Ishikawa (cell line): ENCODE measurements at regions not wholly inside any gene's neighbourhood (a gene's known extent, or its start where the extent isn't known, plus 50 kb on each side); places are given as distances from the start of the nearest gene placed in this dataset.

Source experiments
- CEBPB ChIP-seq: IDR thresholded peaks from 2 replicates; pipeline ENCODE4 v1.6.1; 2012
- CREB1 ChIP-seq: IDR thresholded peaks from 2 replicates; pipeline ENCODE4 v1.6.1; 2012; ENCODE audit warnings: low read depth
- EGR1 ChIP-seq: IDR thresholded peaks from 2 replicates; pipeline ENCODE4 v1.6.1; 2012
- EP300 ChIP-seq: IDR thresholded peaks from 2 replicates; pipeline ENCODE4 v1.6.1; 2012; ENCODE audit warnings: borderline replicate concordance
- FOXM1 ChIP-seq: IDR thresholded peaks from 2 replicates; pipeline ENCODE4 v1.6.1; 2012; ENCODE audit warnings: low read depth, borderline replicate concordance
- RAD21 ChIP-seq: IDR thresholded peaks from 2 replicates; pipeline ENCODE4 v1.6.1; 2012; ENCODE audit warnings: low read depth
- REST ChIP-seq: IDR thresholded peaks from 2 replicates; pipeline ENCODE4 v1.6.1; 2012; ENCODE audit warnings: low read depth, mild to moderate bottlenecking
- TAF1 ChIP-seq: IDR thresholded peaks from 2 replicates; pipeline ENCODE4 v1.6.1; 2012; ENCODE audit warnings: low read depth, mild to moderate bottlenecking
- YY1 ChIP-seq: IDR thresholded peaks from 2 replicates; pipeline ENCODE4 v1.6.1; 2012; ENCODE audit warnings: low read depth
- ZBTB7A ChIP-seq: IDR thresholded peaks from 2 replicates; pipeline ENCODE4 v1.6.1; 2012; ENCODE audit warnings: low read depth

DNA sequence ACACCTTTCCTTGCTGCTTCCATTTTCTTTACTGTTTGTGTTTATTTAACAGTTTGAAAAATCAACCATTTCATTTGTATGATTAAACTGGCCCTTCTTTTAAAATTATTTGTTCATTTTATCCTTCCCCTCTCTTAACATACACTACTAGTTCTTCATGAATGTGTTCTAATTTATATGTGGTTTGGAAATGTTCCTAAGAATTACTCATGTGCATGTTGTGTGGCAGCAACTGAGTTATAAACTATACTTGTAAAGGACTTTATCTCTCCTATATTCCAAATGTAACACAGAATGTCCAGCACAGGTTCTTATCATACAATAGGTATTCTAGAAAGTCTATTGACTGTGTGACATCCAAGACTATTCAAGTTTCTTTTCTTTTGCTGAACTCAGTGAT lies 358.2 kb upstream of the MEF2C start:
- TF ChIP-seq ZBTB7A (no peak), FOXM1 (no peak), YY1 (no peak), TAF1 (no peak), CREB1 (no peak), CEBPB (no peak), RAD21 (no peak), REST (no peak), EP300 (no peak), EGR1 (no peak)
